NCI-H2029 (cell line): ENCODE measurements at regions not wholly inside any gene's neighbourhood (a gene's known extent, or its start where the extent isn't known, plus 50 kb on each side); places are given as distances from the start of the nearest gene placed in this dataset.
"Not testable (repeated sequence)": the region's sequence is repeated elsewhere in the genome, so short reads cannot be mapped to it uniquely, and the experiment has no call there.

Experiments
- DNase-seq: peaks from one replicate; lab custom pipeline; 2025; lab: John Stamatoyannopoulos, UW

- DNase-seq = no peak
These were observed 411.1 kb downstream of the TMEM121 start for GRCh38 chr14:105937253-105938054.

DNA sequence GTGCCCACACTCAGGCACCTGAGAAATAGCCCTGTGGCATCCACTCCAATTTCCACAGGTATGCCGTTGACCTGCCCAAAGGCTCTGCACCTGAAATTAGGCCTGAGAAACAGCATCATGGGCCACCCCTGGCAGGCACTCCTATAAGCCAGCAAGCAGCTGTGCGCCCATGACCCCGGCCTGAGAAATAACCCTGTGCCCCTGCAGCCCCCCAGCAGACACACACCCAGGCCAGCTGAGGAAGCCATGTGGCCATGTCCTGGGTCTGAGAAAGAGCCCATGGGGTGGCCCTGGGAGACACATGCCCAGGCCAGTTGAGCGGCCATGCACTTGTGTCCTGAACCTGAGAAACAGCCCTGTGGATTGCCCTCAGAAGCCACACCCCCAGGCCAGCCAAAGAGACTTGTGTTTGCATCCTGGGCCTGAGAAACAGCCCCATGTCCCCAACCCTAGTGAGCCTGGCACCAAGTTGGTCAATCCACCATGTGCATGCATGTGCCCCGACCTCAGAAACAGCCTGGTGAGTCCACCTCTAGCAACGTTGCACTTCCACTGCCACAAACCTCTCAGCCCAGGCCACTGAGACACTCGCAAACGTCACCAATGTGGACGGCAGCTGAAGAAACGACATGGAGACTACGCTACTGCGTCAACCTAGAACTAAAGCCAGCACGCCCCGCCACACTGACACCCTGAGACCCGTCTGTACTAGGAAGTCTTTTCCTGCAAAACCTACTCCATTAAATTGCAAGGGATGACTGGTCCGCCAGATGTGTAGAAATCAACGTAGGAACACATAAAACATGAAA lies 411.9 kb downstream of the TMEM121 start:
- DNase-seq = no peak

DNA sequence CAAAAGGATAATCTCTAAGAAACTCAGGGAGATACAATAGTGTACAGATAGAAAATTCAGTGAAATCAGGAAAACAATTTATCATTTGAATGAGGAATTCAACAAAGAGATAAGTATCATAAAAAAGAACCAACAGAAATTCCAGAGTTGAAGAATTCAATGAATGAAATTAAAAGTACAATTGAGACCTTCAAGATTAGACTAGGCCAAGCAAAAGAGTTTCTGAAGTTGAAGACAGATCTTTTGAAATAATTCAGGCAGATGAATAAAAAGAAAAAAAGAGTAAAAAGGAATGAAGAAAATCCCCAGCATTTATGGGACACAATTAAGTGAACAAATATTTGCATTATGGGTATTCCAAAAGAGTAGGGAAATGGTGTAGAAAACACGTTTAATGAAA lies 412.6 kb downstream of the TMEM121 start:
- no peak for DNase-seq

DNA sequence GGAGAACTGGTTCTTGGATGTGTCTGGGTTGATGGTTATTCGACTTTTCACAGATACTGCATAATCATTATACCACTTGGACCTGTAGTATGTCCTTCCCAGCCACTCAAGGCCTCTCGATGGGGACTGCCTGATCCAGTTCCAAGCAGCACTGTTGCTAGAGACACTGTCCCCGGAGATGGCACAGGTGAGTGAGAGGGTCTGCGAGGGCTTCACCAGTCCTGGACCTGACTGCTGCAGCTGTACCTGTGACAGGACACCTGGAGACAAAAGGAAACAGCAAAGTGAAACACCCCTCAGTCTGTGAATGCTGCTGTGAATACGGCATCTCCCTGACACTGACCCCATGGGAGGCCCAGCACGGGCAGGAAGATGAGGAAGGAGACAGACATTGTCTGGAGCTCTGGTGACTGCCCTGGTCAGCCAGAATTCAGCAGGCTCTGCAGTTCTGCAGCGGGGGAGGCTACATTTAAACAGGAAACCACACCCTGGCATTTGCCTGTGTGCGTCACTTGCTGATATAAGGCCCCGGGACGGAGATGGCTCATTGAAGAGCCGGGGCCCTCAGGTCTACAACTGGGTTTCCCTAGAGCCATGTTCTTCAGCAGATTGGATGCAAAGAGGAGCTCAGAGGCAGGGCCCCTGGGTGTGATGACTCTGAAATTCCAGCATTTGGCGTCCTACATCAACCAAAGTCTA lies 413.6 kb downstream of the TMEM121 start:
- no peak for DNase-seq

GRCh38 chr14:105940534-105941225 lies 414.3 kb downstream of the TMEM121 start:
- DNase-seq = no peak

- no peak for DNase-seq
These were observed 415.1 kb downstream of the TMEM121 start for GRCh38 chr14:105941226-105942166.

GRCh38 chr14:105942725-105943124 lies 416.3 kb downstream of the TMEM121 start:
- DNase-seq = not testable (repeated sequence)

DNA sequence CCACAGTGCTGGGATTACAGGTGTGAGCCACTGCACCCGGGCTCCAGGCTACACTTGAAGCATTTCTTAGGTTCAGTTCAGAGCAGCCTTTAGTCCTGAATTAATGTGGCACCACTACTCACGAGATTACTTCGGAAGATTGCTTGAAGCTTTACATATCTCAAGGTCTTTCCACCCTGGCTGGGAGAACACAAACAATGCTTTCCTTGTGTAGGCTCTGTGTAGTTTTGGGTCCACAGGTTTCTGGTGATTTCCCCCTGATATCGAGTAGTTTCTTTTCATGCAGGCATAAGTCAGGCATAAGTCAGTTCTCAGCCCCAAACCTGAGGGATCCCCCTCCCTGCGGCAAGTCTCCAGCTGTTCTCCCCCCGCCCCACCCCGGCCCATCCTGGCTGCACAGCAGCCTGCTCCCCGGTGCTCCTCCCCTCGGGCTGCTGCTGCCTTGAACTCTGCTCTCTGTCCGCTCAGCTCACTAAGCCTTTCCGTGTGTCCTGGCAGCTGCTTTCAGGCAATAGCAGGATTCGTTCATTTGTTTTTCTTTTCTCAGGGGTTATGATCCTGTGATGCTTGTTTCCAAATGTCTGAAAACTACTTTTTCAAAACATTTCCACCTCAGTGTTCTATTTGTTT lies 417.7 kb downstream of the TMEM121 start:
- DNase-seq = no peak

DNA sequence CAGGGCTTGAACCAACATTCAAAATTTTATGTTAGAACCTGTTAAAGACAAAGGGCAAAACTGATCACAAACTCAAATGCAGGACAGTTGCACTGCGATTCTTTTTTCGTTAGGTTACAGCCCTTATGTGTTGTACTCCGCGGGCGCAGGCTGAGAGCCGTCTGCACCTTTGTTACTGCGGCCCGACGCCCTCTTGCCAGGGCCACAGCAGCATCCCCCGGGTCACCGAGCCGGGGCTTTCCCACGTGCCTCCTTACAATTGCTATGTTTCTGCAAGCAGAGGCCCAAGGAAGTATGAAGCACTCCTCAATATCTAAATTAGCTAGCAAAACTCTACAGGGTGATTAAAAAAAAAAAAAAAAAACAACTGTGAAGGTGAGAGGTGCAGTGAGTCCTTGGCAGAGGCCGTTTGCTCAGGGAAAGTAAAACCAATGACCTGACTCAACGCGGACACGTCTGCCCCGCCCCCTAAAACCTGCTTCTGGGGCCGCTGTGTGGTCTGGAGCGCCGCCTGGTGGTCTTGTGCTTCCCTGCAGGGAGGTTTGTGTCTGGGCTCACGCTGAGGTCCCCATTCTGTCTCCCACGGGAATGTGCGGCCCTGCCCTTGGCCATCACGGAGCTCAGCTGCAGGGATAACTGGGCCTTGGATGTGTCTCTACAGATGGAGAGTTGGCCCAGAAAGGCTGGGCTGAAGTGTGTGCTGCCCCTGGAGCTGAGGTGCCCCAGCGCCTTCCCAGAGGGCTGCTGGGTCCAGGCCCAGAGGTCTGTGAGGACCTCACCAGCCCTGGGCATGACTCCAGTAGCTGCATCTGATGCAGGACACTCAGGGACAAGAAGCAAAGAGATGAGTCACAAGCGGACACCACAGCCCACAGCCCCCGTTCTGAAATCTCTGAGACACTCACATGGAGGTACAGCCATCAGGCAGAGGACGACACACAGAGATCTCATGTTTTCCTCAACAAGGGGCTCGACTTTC lies 418.5 kb downstream of the TMEM121 start:
- DNase-seq = peak; percentile 23

- no peak for DNase-seq
These were observed 419.5 kb downstream of the TMEM121 start for GRCh38 chr14:105945896-105946295.

DNA sequence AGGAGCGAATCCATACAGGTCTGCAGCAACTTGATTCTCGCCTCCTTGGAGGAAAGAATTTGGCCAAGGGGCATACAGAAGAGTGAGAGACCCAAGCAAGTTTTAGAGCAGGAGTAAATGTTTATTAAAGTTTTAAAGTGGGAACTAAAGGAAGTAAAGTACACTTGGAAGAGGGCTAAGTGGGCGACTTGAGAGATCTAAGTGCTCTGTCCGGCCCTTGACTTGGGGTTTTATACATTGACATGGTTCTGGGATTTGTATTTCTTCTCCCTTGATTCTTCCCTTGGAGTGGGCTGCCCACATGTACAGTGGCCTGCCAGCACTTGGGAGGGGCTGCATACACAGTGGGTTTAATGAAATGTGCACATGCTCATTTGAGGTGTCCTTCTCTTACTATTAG lies 421.2 kb downstream of the TMEM121 start:
- no peak for DNase-seq

GRCh38 chr14:105948955-105949354 lies 422.6 kb downstream of the TMEM121 start:
- DNase-seq = not testable (repeated sequence)

DNA sequence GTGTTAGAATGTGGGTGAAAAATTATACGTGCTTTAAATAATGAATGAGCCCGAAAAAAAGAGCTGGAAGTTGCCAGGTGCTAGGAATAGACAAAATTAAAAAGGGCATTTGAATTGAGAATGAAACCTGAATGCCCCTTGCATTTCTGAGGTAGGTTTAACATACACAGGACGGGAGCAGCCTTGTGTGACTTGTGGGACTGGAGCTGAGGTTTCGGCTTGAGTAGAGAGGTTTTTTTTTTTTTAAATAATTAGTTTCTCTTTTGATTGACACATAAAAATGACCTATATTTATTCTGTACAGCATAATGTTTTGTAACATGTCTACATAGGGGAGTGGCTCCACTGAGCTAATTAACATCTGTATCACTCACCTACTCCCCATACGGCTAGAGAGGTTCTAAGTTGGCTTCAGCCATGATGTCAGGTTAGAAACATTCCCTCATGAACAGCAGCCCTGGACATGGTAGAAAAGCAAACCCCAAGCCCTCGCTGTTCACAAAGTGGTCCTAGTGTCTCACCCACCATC lies 424.0 kb downstream of the TMEM121 start:
- not testable (repeated sequence) for DNase-seq

GRCh38 chr14:105951399-105951798 lies 425.0 kb downstream of the TMEM121 start:
- no peak for DNase-seq

GRCh38 chr14:105952222-105952621 lies 425.8 kb downstream of the TMEM121 start:
- no peak for DNase-seq

- DNase-seq = no peak
These were observed 426.4 kb downstream of the TMEM121 start for GRCh38 chr14:105952826-105953225.

- not testable (repeated sequence) for DNase-seq
These were observed 435.2 kb downstream of the TMEM121 start for GRCh38 chr14:105961625-105962024.

- no peak for DNase-seq
These were observed 436.1 kb downstream of the TMEM121 start for GRCh38 chr14:105962532-105962931.

- no peak for DNase-seq
These were observed 441.9 kb downstream of the TMEM121 start for GRCh38 chr14:105968291-105968690.
